ENCODE measurements at regions not wholly inside any gene's neighbourhood (a gene's known extent, or its start where the extent isn't known, plus 50 kb on each side); places are given as distances from the start of the nearest gene placed in this dataset.

GRCh38 chr14:38762845-38763244 is 340.2 kb downstream of the SEC23A start:
- no peak for DNase-seq (ENCODE audit: low read depth)

GRCh38 chr14:38762426-38762825 is 340.6 kb downstream of the SEC23A start:
- DNase-seq (ENCODE audit: low read depth), result no peak

- no peak for DNase-seq (ENCODE audit: low read depth)
Measured at GRCh38 chr14:38761033-38761432, 342.0 kb downstream of the SEC23A start.

- DNase-seq (ENCODE audit: low read depth), result no peak
Measured at GRCh38 chr14:38758661-38759060, 344.4 kb downstream of the SEC23A start.

GRCh38 chr14:38755036-38755435 is 348.0 kb downstream of the SEC23A start:
- DNase-seq (ENCODE audit: low read depth), result no peak

GRCh38 chr14:38752750-38753149 is 350.3 kb downstream of the SEC23A start:
- DNase-seq (ENCODE audit: low read depth), result no peak

- DNase-seq (ENCODE audit: low read depth), result no peak
Measured at GRCh38 chr14:38752341-38752740, 350.7 kb downstream of the SEC23A start.

- DNase-seq (ENCODE audit: low read depth), result no peak
Measured at GRCh38 chr14:38751459-38751858, 351.6 kb downstream of the SEC23A start.

- no peak for DNase-seq (ENCODE audit: low read depth)
Measured at GRCh38 chr14:38749936-38750335, 353.1 kb downstream of the SEC23A start.

GRCh38 chr14:38745861-38746260 is 357.2 kb downstream of the SEC23A start:
- no peak for DNase-seq (ENCODE audit: low read depth)

GRCh38 chr14:38743966-38744584 is 359.0 kb downstream of the SEC23A start:
- no peak for DNase-seq (ENCODE audit: low read depth)

GRCh38 chr14:38737686-38738407 is 365.2 kb downstream of the SEC23A start:
- no peak for DNase-seq (ENCODE audit: low read depth)

GRCh38 chr14:38735005-38735404 is 368.0 kb downstream of the SEC23A start:
- no peak for DNase-seq (ENCODE audit: low read depth)

- no peak for DNase-seq (ENCODE audit: low read depth)
Measured at GRCh38 chr14:38731962-38732361, 371.1 kb downstream of the SEC23A start.

- no peak for DNase-seq (ENCODE audit: low read depth)
Measured at GRCh38 chr14:38730420-38730819, 372.6 kb downstream of the SEC23A start.

- DNase-seq (ENCODE audit: low read depth), result no peak
Measured at GRCh38 chr14:38727731-38728130, 375.3 kb downstream of the SEC23A start.

- no peak for DNase-seq (ENCODE audit: low read depth)
Measured at GRCh38 chr14:38724621-38725020, 378.4 kb downstream of the SEC23A start.

GRCh38 chr14:38723959-38724358 is 379.1 kb downstream of the SEC23A start:
- DNase-seq (ENCODE audit: low read depth), result no peak

GRCh38 chr14:38723277-38723676 is 379.8 kb downstream of the SEC23A start:
- no peak for DNase-seq (ENCODE audit: low read depth)

GRCh38 chr14:38721822-38722431 is 381.1 kb downstream of the SEC23A start:
- DNase-seq (ENCODE audit: low read depth), result peak; percentile 11

GRCh38 chr14:38718519-38718918 is 384.5 kb downstream of the SEC23A start:
- no peak for DNase-seq (ENCODE audit: low read depth)

- DNase-seq (ENCODE audit: low read depth), result no peak
Measured at GRCh38 chr14:38716926-38717325, 386.1 kb downstream of the SEC23A start.

GRCh38 chr14:38710881-38711280 is 392.2 kb downstream of the SEC23A start:
- no peak for DNase-seq (ENCODE audit: low read depth)
